CD14-positive monocyte (primary cell): ENCODE measurements at regions not wholly inside any gene's neighbourhood (a gene's known extent, or its start where the extent isn't known, plus 50 kb on each side); places are given as distances from the start of the nearest gene placed in this dataset.

Experiments used
- DNase-seq, 3 donors: peaks; one replicate each; pipeline ENCODE4 v3.0.0-alpha.2; 2011 to 2022
- H2AFZ ChIP-seq: 2 replicates; pipeline ENCODE4 v1.6.0; 2012; ENCODE audit warnings: mild to moderate bottlenecking, low read depth, low read length, inconsistent platforms; ENCODE audit not compliant: insufficient read depth, poor library complexity, severe bottlenecking
- H3K27ac ChIP-seq, 2 donors: 1 replicate in 1 of 2; 2 replicates in 1 of 2; pipeline ENCODE4 v1.5.1; 2012 to 2013; ENCODE audit warnings: low read length in 2 of 2, control low read depth in 1 of 2, inconsistent platforms in 1 of 2, low read depth in 1 of 2, mild to moderate bottlenecking in 1 of 2
- H3K27me3 ChIP-seq, 2 donors: one replicate each; pipeline versions ENCODE4 v1.6.0 to v1.6.1; 2011 to 2013; ENCODE audit warnings: low read length in 2 of 2; ENCODE audit not compliant: control insufficient read depth in 2 of 2, insufficient read depth in 2 of 2
- H3K36me3 ChIP-seq, 2 donors: replicated peaks in 1 of 2; 1 replicate in 1 of 2; 2 replicates in 1 of 2; pipeline versions ENCODE4 v1.5.1 to v1.6.1; 2012 to 2013; ENCODE audit warnings: low read length in 2 of 2, control low read depth in 1 of 2, inconsistent platforms in 1 of 2, mild to moderate bottlenecking in 1 of 2; ENCODE audit not compliant: insufficient read depth in 2 of 2, control insufficient read depth in 1 of 2
- H3K4me1 ChIP-seq, 2 donors: 1 replicate in 1 of 2; 2 replicates in 1 of 2; pipeline versions ENCODE4 v1.5.1 to v1.6.1; 2012 to 2013; ENCODE audit warnings: low read length in 2 of 2, control low read depth in 1 of 2, inconsistent platforms in 1 of 2, mild to moderate bottlenecking in 1 of 2, moderate library complexity in 1 of 2; ENCODE audit not compliant: insufficient read depth in 2 of 2, control insufficient read depth in 1 of 2
- H3K4me2 ChIP-seq: replicated peaks from 2 replicates; pipeline ENCODE3; 2012; ENCODE audit warnings: low read length, moderate library complexity, mild to moderate bottlenecking; ENCODE audit not compliant: poor library complexity, severe bottlenecking; ENCODE audit errors: extremely low read depth
- H3K4me3 ChIP-seq, 3 experiments: fragments of 200-600 bp in 1 of 3; sonication (generic) in 1 of 3; replicated peaks in 1 of 3; 1 replicate in 2 of 3; 2 replicates in 1 of 3; pipeline ENCODE4 v1.5.1; 2011 to 2013; ENCODE audit warnings: low read length in 3 of 3, mild to moderate bottlenecking in 3 of 3, control low read depth in 2 of 3, low read depth in 2 of 3, inconsistent platforms in 1 of 3, moderate library complexity in 1 of 3
- H3K79me2 ChIP-seq: 2 replicates; pipeline ENCODE4 v1.6.0; 2012; ENCODE audit warnings: mild to moderate bottlenecking, control low read depth, inconsistent platforms, low read length, moderate library complexity; ENCODE audit not compliant: insufficient read depth
- H3K9ac ChIP-seq: 2 replicates; pipeline ENCODE4 v1.6.0; 2017; ENCODE audit warnings: low read length, mild to moderate bottlenecking; ENCODE audit not compliant: insufficient read depth, poor library complexity, severe bottlenecking
- H3K9me3 ChIP-seq, 2 donors: replicated peaks in 1 of 2; 1 replicate in 1 of 2; 2 replicates in 1 of 2; pipeline versions ENCODE4 v1.5.1 to v1.6.1; 2012 to 2013; ENCODE audit warnings: low read length in 2 of 2, control low read depth in 1 of 2; ENCODE audit not compliant: control insufficient read depth in 1 of 2, insufficient read depth in 1 of 2
- H4K20me1 ChIP-seq: 2 replicates; pipeline ENCODE4 v1.6.0; 2012; ENCODE audit warnings: mild to moderate bottlenecking, low read length, control low read depth, moderate library complexity; ENCODE audit not compliant: insufficient read depth
- H3K27ac Mint-ChIP-seq, 7 donors: one replicate each; pipeline ENCODE4 v1.8.0; 2020; ENCODE audit warnings: mild to moderate bottlenecking in 7 of 7, mixed read lengths in 7 of 7, moderate library complexity in 6 of 7, inconsistent platforms in 2 of 7
- H3K27me3 Mint-ChIP-seq, 3 donors: one replicate each; pipeline ENCODE4 v1.8.0; 2021 to 2022; ENCODE audit warnings: low read depth in 3 of 3, mild to moderate bottlenecking in 3 of 3, mixed read lengths in 3 of 3, moderate library complexity in 3 of 3, inconsistent platforms in 1 of 3
- H3K36me3 Mint-ChIP-seq, 2 donors: one replicate each; pipeline ENCODE4 v1.8.0; 2020; ENCODE audit warnings: mixed read lengths in 2 of 2, inconsistent platforms in 1 of 2, mild to moderate bottlenecking in 1 of 2
- H3K4me1 Mint-ChIP-seq: one replicate; pipeline ENCODE4 v1.8.0; 2020; ENCODE audit warnings: mild to moderate bottlenecking, mixed read lengths
- H3K4me3 Mint-ChIP-seq, 2 donors: one replicate each; pipeline ENCODE4 v1.8.0; 2020; ENCODE audit warnings: mild to moderate bottlenecking in 2 of 2, mixed read lengths in 2 of 2, moderate library complexity in 1 of 2
- H3K9me3 Mint-ChIP-seq, 7 donors: one replicate each; pipeline ENCODE4 v1.8.0; 2020 to 2022; ENCODE audit warnings: mixed read lengths in 7 of 7, mild to moderate bottlenecking in 6 of 7, moderate library complexity in 6 of 7, inconsistent platforms in 2 of 7
- CTCF ChIP-seq: fragments of 200-600 bp; IDR thresholded peaks from one replicate; pipeline ENCODE4 v1.8.0; 2022; ENCODE audit warnings: antibody characterized with exemption, mild to moderate bottlenecking
- WGBS: methylation state at CpG from one replicate; pipeline ENCODE4 v1.1.5; 2013; ENCODE audit warnings: missing lambda C conversion rate; ENCODE audit not compliant: insufficient coverage; 5-methylcytosine and 5-hydroxymethylcytosine counted together
- intact Hi-C, 2 donors: fragments of 100-400 bp; cut with micrococcal nuclease; formaldehyde crosslinking; loops; one replicate each; pipeline versions ENCODE4 v1.15.0 to v1.15.1; 2023

- Histone ChIP-seq H3K9ac (no peak overlapping the region), H3K27me3 (no peaks in the 10 kb centered on the region), H4K20me1 (no peaks in the 10 kb centered on the region), H3K9me3 (no peaks in the 10 kb centered on the region), H3K79me2 (no peaks in the 10 kb centered on the region), H3K4me1 (no peaks in the 10 kb centered on the region), H3K36me3 (no peaks in the 10 kb centered on the region), H3K4me2 (no peak overlapping the region), H3K27ac (no peak overlapping the region), H2AFZ (no peak overlapping the region), H3K4me3 (no peak overlapping the region)
- TF ChIP-seq CTCF, result no peak
- peaks cover 0 to 3% (median 0%) of the 10 kb centered on the region in 7 donors for H3K9me3 Mint-ChIP-seq
- intact Hi-C loops, result no loop called here
- H3K36me3 Mint-ChIP-seq, result no peaks in the 10 kb centered on the region
- H3K4me1 Mint-ChIP-seq, result no peaks in the 10 kb centered on the region
- no CpG with 5 or more reads among the region's 1 CpG for WGBS
- no peak overlapping the region for H3K27ac Mint-ChIP-seq
- H3K4me3 Mint-ChIP-seq, result no peak overlapping the region
- H3K27me3 Mint-ChIP-seq, result no peaks in the 10 kb centered on the region
- DNase-seq, result no peak
Measured at GRCh38 chr2:39948016-39948719, 169.1 kb upstream of the THUMPD2 start.

DNA sequence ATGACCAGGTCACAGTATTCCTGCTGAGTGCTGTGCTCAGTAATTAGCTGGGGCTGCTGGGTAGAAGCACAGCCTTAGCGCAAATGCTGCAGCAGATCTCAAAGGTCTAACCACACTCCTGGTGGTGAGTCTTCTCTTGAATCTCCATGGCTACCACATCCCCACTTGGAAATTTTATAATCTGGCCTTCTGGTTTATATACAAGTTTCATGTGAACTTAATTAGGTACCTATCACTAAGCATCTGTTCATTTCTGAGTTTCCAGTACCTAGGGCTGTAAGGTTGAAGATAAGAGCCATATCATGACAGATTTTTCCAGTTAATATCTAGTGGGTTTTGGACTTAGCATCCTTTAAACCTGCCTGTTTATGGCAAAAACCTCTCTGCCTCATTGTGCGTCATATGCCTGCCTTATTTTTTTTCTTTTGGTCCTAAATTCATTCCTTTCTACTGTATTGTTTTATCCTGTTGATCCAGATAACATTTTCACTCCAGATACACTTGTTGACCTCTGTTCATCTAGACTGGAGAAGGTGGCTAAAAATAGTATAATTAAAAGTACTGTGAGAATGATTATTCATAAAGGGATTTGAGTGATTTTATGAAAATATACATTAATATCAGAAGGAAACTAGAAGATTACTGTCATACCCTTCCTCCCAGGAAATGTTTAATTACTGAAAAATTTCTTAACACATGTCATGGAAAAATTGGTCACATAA, 168.4 kb upstream of the THUMPD2 start:
- H3K9me3 ChIP-seq, result no peaks in the 10 kb centered on the region
- H4K20me1 ChIP-seq, result no peaks in the 10 kb centered on the region
- Mint-ChIP-seq H3K4me3 (no peak overlapping the region), H3K9me3 (peaks cover 0 to 4% (median 0%) of the 10 kb centered on the region in 7 donors), H3K27me3 (no peaks in the 10 kb centered on the region), H3K4me1 (no peaks in the 10 kb centered on the region), H3K27ac (no peak overlapping the region), H3K36me3 (no peaks in the 10 kb centered on the region)
- no peak overlapping the region for H3K4me3 ChIP-seq
- no peak overlapping the region for H2AFZ ChIP-seq
- no peaks in the 10 kb centered on the region for H3K4me1 ChIP-seq
- no peak overlapping the region for H3K9ac ChIP-seq
- H3K79me2 ChIP-seq, result no peaks in the 10 kb centered on the region
- no peak for TF ChIP-seq CTCF
- H3K36me3 ChIP-seq, result no peaks in the 10 kb centered on the region
- intact Hi-C loops, result no loop called here
- H3K4me2 ChIP-seq, result no peak overlapping the region
- 100% methylated on average over 1 of the region's 2 CpGs for WGBS
- DNase-seq, result no peak
- H3K27ac ChIP-seq, result no peak overlapping the region
- H3K27me3 ChIP-seq, result no peaks in the 10 kb centered on the region
